GM18861 (cell line): ENCODE measurements at regions not wholly inside any gene's neighbourhood (a gene's known extent, or its start where the extent isn't known, plus 50 kb on each side); places are given as distances from the start of the nearest gene placed in this dataset.

Source experiments
- ATAC-seq: cut with Tn5 transposase; IDR thresholded peaks from one replicate; pipeline ENCODE4 v1.9.1; 2021; ENCODE audit not compliant: unreplicated experiment

DNA sequence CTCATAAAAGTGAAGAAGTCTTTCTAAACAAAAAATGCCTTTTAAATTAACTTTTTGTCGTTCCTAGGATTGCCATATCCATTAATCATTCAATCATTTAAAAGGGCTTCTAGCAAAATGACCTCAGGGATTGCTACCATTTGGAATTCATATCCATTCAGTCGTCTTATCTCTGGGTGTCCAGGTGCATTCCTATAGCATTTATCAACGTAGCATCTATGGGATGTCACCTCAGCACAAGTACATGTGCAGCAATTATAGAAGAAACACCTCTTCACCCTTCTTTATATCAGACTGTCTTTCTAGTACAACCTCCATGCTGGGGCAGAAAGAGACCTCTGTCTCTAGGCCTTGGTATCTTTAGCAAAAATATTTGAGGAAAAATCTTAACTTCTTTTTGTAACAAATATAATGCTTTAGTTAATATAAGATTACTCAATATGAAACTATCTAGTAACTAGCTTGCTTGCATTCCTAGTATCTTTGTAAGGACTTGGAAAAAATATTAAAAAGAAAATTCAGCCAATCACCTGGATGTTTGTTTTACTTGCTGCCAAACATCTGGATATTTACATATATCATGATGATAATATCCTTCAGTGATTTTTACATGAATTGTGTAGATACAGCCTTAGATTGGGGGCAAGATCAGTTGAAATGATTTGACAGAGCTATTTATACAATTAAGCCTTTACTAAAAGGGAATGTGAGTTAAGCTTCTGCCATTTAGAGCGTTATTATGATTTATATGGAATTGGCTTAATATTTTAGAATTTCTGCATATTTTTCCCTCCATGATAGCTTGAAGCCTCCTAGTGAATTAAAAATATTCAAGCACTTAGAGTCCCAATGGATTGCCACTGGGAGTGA is 356.8 kb downstream of the HDGFL1 start:
- no peak for ATAC-seq

DNA sequence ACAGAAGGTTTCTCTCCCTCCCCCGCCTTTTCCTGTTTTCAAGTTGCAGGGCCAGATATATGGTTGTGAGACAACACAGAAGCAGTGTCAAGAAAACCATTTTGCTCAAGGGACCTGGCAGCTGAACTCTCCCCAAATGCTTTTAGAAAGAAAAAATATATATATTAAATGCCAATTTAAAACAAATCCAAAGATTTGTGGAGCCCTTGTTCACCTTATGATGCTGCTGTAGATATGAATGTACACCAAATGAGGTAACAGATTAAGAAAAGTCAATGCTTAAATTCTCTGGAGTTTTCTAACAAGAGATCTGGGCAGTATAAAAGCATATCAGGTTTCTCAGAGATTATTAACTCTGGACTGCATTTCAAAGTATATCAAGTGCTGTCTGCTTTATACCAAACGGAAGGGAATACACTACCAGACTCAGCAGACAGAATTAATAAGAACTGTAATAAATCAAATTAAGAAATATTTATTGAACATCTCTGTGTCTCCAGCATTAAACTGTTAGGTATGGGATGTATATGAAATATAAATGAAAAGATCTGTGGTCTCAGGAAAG is 357.5 kb downstream of the HDGFL1 start:
- no peak for ATAC-seq

DNA sequence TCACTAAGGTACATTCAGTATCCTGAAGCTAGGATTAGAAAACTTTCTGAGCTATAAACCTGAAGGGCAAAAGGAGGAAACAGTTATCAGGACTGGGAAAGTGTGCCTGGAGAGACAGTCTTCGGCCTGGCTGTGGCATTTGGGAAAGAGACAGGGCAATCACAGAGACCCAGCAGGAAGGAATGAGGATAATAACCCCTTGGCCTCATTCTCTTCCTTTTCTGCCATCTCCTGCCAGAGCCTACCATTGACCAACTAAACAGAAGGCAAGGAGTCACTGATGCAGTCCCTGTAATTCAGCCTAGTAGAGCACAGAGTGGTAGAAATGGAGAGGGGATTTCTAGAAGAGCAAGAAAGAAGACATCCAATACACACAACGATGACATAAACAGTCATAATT is 359.4 kb downstream of the HDGFL1 start:
- no peak for ATAC-seq

DNA sequence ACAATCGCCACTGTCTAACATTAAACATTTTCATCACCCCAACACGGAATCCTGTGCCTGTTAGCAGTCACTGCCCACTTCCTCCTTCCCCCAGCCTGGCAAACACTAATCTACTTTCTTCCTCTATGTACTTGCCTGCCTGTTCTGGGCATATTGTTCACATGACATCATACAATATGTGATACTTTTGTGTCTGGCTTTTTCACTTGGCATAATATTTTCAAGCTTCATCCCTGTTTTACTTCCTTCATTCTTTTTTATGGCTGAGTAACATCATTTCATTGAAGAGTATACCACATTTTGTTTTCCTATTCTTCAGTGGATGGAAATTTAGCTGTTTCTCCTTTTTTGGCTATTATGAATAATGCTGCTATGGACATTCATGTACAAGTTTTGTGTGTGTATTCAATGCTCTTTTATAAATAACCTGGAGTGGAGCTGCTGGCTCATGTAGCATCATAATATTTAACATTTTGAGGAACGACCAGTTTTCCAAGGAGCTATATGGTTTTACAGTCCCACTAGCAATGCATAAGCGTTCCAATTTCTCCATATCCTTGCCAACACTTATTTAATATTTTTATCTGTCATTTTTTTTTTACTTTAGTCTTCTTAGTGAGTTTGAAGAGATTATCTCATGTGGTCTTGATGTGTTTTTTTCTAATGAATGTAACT is 360.1 kb downstream of the HDGFL1 start:
- ATAC-seq, result no peak

DNA sequence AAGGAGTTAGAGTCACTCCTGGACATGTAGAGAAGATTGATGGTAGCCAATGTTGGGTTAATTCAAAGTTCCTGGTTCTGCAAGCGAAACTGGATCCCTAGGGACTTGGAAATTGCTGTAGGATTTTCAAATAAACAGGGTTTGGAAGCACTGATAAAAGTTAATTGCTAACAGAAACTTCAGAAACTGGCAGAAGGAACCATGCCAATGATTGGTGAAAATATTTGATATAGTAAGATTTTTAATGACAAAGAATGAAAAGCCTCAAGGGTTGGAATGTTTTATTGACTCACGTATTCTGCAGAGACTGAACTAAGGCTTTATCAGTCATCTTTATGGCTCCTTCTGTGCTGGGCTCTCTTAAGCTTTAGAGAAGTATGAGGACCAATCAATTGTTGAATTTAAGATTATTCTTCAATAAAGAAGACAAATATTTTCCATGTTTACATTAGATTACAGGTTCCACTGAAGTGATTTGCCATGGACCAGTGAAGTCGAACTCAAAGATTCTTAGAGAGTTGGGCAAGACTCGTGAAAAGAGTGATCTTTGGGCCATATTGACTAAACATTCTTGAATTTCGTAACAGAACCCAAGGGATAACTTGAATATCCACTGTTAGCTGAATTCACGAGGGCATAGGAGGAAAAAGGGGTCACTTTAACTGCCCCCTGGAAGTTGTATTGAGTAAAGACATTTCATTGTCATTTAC is 371.4 kb downstream of the HDGFL1 start:
- ATAC-seq, result no peak

DNA sequence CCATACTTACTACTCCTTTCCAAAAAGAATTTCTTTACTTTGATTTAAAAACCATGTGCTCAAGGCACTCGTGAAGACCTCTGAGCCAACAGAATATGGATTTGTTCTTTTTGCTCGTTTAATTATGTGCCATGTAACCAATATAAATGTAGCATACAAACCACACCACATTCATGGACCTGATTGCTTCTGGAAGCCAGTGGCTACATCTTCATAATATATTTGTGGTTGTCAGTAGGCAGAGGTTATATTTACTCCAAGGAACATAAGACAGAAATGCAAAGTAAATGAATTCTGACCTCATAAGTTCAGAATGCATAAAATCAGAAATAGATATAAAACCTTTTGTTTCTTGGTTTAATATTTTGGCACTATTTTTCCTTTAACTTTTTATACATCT is 373.0 kb downstream of the HDGFL1 start:
- ATAC-seq, result no peak

DNA sequence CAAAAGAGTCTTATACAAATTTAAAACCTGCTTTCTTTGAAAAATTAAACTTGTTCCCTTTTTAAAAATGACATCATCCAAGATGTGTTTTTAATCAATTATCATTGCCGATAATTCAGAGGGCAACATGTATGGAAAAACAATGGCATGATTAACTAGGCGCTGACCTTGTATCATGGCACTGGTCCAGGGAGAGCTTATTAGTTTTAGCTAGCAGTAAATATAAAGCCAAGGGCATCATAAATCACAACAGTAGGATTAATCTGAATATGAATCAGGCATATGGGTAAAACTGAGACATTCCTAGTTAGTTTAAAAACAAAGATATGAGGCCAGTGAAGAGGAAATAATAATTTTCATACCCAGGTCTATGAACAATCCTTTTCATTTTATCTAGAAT is 374.0 kb downstream of the HDGFL1 start:
- no peak for ATAC-seq

DNA sequence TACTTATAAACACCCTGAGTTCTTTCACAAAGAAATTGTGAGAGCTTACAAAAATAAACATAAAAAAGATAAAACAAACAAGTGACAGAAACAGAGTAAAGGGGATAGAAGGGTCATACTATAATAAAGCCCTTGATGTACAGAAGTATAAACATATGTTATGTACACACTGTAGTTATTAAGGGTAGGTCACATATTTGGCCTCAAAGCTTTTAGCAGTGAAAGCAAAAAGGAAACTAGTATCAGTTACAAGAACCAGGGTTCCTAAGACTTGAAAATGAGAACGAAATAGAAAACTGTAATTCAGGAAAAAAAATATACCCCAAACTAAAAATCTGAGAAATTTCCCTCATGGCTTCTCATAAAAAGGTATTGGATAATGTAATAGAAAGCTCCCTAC is 380.6 kb downstream of the HDGFL1 start:
- ATAC-seq, result no peak

DNA sequence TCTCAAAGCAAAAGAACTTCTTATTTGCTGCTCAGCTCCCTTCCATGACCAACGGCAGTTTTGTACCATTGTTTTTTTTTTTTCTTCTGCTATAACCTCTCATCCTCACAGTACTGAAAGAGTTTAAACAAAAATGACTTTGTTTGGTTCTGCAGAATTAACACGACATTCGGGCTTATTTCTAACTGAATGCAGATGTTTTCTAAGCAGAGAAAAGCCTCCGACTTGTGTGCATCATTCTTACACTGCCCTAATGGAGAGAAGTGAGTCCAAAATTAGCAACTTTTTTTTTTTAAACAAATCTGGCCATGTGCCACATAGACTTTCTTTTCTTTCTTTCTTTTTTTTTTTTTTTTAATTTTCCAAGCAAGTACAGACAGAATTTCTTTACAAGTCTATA is 382.7 kb downstream of the HDGFL1 start:
- ATAC-seq, result no peak

DNA sequence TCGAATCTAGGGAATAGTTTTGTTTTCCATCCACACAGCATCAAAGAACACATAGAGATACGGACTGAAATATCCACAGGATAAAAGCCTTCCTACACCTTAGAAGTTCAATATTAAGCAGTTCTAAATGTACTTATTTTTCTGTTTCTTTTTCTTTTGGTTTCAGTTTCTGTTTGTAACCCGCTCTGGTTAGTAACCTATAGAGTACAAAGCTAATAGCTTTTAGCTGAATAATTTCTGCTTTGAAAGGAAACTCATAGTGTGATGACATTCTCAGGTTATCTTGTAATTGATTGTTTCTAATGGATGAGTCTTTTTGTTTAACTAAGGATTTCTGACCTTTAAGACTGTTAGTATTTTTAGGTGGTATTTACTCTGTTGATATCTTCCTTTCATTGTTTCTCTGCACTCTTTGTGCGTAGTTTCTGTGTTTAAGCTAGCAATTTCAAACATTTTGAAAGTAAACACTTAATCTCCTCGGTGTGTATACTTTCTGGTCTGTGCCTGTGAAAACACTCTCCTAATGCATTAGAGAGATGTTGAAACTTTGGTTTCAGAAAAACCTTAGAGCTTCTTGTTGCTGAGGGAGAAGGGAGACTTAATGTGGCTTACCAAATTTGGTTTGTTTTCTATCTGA is 385.5 kb downstream of the HDGFL1 start:
- ATAC-seq, result peak; percentile 72

DNA sequence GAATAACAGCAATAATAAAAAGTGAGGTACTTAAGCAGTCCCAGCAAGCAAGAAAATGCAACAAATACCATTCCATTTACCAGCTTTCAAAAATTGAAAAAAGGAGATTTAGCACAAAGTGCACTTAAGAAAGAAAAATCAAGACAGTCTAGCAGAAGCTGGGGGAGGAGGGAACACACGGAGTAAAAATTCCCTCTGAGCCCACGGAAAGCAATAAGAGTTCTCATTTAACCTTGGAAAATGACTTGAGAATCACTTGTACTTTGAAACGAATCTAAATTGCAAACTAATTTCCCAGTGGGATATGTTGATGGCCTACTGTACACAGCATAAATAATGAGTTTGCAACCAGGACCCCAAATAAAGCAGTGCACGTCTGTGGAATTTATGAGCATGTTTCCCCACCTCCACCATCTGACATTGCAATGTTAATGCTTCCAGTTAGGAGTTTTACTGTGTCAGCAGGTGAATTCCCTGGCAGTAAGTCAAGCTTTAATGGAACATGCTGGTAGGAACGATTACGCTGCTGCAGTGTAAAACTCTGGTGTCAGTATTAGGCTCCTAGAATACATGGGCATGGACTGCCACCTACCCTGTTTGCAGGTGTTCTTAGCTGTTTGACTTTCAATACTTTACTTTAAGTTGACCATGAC is 386.8 kb downstream of the HDGFL1 start:
- ATAC-seq, result no peak

DNA sequence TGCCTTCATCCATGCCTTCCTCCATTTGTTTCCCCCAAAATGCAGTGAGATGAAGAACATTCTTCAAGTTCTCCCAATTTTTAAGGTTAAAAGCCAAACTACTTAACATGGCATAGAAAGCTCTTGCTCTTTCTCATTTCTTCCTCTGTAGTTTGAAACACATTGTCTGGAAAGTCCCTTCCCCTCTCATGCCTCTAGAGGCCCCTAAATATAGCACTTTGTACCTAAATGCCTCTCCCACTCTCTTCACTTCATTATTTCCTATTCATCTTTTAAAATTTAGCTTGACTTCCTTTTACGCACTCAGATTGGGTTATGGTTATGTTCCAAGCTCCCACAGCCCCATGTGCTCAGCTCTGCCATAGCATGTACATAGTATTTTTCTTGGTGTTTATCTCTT is 389.3 kb downstream of the HDGFL1 start:
- ATAC-seq, result peak; percentile 40

DNA sequence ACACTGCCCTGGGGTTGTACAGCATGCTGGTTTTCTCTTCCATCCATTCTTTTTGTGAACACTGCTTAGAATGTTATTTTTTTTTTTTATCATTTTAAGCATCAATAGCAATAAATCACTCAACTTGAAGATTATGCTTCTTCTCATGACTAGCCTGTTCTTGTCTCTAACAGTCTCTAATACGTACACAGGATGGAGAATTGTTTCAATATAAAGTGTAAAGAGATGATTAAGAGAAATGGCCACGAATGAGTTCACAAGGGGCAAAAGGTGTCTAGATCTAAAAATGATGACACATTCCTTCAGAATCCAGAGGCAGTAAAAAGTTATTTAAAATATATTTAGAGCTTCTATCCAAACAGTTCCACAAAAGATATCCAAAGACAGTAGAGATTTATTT is 390.2 kb downstream of the HDGFL1 start:
- no peak for ATAC-seq

DNA sequence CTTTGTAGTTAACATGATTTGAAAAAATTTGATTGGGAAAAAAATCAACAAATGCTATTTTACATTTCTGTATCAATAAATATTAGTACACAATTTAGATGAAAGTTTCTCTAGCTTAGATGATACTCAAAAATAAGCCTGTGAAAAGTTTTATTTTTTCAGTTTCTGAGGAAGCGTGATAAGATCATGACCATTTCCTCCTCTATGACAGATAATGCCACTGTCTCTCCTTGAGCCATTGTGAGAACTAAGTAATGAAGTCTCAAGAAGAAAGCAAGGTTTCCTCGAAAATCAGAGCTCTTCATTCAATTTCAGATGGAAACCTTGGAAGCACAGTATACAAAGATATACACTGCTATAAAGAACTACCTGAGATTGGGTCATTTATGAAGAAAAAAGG is 395.0 kb downstream of the HDGFL1 start:
- ATAC-seq, result no peak

DNA sequence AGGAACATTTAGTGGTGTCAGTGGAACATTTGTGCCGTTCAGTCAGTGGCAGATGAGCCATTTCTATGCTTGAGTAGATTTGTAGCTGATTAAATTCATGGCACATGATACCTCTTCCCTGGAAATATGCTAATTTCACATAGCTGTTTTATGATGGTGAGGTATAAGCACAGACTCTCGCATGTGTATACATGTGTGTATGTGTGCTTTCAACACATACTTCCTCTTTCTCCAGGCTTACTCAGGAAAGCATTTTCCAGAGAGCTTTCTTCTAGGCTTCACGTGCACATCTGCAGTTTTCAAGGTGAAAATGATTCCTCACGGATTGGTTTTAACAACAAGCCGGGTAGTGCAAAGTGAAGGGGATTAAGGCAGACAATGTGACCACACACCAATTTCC is 396.5 kb downstream of the HDGFL1 start:
- ATAC-seq, result no peak

DNA sequence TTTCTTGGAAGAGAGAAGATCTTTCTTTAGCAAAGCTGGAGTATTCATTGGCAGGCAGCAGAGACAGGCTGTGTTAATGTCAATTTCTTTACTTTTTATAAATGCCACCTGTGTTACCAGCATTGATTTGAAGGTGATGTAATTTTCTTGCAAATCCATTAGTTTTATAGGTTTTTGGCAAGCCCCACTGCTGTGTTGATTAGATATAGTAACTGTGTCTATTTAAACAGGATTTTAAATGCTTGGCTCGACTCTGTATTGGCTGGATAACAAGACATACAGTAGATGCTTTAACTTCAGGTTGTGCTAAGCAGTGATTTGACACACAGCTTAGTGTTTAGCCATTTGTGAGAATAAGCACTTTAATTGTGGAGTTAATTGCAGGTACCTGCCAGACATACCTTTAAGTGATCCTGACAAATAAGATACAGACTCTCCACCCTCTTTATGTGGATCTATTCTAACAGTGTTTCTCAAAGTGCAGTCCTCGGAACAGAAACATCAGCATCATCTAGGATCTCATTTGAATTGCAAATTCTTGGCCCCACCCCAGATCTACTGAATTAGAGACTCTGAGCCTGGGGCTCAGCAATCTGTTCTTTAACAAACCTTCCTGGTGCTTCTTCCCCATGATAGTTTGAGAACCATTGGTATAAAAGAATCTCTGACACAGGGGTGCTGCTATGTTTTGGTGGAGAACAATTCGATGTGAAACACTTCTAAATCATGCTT is 397.5 kb downstream of the HDGFL1 start:
- no peak for ATAC-seq

DNA sequence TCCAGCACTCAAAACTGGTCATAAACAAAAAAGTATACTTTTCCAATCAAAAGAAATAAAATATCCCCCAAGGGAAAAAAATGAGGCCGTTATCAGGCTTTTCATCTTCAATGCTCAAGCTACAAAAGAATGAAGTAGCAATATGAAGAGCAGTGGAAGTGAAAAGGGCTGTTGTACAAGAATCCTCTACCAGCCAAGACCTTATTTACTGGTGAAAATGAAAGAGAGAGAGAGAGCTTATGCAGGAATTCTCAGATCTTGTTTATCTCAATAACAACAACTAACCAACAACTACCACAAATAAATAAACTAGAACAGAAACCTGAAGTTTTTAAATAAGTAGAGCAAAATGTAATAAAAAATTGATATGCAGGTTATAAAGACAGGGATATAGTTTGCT is 400.6 kb downstream of the HDGFL1 start:
- no peak for ATAC-seq

DNA sequence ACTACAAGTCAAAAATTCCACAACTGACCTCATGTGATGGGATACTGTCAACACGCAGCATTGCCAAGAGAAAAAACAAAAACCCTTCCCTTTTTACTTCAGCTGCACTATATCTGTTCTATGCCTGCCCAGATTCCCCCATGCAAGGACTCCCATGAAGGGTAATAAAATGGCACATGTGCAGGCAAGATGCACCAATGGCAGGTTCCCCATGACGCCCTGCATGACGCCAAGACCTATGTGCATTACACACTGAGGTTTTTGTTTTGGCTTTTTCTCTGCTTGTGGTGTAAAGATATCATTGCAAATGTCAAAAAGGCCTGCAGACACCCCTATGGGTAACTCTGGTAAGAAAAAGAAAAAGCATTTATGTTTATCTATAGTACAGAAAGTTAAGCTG is 403.4 kb downstream of the HDGFL1 start:
- no peak for ATAC-seq

DNA sequence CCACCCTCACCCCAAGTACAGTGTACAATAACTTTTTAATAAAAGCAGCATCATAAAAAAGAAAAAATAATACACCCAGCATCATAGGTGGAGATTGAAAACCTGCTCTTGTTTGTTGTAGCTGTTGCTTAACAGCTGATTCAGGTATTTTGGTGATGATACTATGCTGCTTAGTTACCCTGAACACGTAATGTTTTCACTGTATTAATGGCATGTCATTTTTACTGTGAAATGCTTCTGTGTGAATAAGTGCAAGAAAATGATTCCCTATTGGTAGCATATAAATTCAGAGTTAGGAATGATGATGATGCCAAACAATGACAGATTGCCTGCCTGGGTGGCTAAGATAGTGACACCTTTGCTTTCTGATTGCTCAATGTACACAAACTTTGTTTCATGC is 405.7 kb downstream of the HDGFL1 start:
- no peak for ATAC-seq

DNA sequence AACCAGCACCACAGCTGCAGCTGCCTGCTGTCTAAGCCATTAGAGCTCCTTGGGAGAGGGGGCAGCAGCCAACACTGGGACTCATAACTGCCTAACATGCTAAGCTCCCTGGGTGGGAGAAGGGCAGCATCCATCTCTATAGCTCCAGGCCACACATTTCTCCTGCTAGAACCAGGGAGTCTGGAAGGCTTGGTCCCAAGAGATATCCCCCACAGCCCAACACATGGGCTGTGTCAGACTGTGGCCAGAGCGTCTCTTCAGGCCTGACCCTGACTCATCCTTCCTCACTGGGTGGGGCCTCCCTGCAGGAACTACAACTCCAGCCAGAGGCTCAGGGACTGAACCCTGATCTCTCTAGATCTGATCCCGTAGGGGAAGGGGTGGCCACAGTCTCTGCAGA is 411.1 kb downstream of the HDGFL1 start:
- ATAC-seq, result no peak
